OCI-LY7 (cell line): ENCODE measurements at regions not wholly inside any gene's neighbourhood (a gene's known extent, or its start where the extent isn't known, plus 50 kb on each side); places are given as distances from the start of the nearest gene placed in this dataset.

Source experiments
- BruUV-seq: library from RNA; stranded (reverse); fragments of 400-500 nt; replicated peaks from 2 replicates; lab custom pipeline; 2021; lab: Mats Ljungman, UMichigan
- CTCF ChIA-PET: fragments of 300-600 bp; sonication (Branson Sonifier 250); formaldehyde crosslinking; loops from one replicate; lab custom pipeline; 2022; ENCODE audit warnings: antibody characterized with exemption; ENCODE audit not compliant: unreplicated experiment; lab: Charles Lee
- POLR2A ChIA-PET: fragments of 300-600 bp; sonication (Branson Sonifier 250); formaldehyde crosslinking; loops from one replicate; lab custom pipeline; 2022; ENCODE audit warnings: antibody characterized with exemption; lab: Charles Lee
- DNase-seq: peaks from one replicate; pipeline ENCODE4 v3.0.0-alpha.2; 2015; ENCODE audit warnings: low spot score
- H2AFZ ChIP-seq: fragments of 200-600 bp; sonication (generic), shearing (Covaris generic); 2 replicates; pipeline ENCODE4 v1.6.1; 2014; ENCODE audit warnings: mild to moderate bottlenecking, antibody characterized with exemption, low read length, moderate library complexity
- H3K27ac ChIP-seq: fragments of 200-600 bp; sonication (generic); 2 replicates; pipeline ENCODE4 v1.5.1; 2014; ENCODE audit warnings: mixed run types, low read depth, mild to moderate bottlenecking, moderate library complexity, low read length, inconsistent platforms; ENCODE audit not compliant: poor library complexity, severe bottlenecking
- H3K36me3 ChIP-seq: fragments of 200-600 bp; sonication (generic); 2 replicates; pipeline ENCODE4 v1.6.1; 2014; ENCODE audit warnings: mild to moderate bottlenecking, antibody characterized with exemption, low read length, moderate library complexity, mixed read lengths; ENCODE audit not compliant: insufficient read depth
- H3K4me1 ChIP-seq: fragments of 200-600 bp; sonication (generic); 2 replicates; pipeline ENCODE4 v1.5.1; 2014; ENCODE audit warnings: mild to moderate bottlenecking, low read length; ENCODE audit not compliant: insufficient read depth, poor library complexity, severe bottlenecking
- H3K4me2 ChIP-seq: fragments of 200-600 bp; sonication (generic); 2 replicates; pipeline ENCODE4 v1.6.1; 2014; ENCODE audit warnings: mild to moderate bottlenecking, low read length
- H3K4me3 ChIP-seq: fragments of 200-600 bp; sonication (generic); 2 replicates; pipeline ENCODE4 v1.5.1; 2014; ENCODE audit warnings: mild to moderate bottlenecking, low read depth, low read length; ENCODE audit not compliant: poor library complexity, severe bottlenecking
- H3K79me2 ChIP-seq: fragments of 200-600 bp; sonication (generic); 2 replicates; pipeline ENCODE4 v1.6.1; 2016; ENCODE audit warnings: low read depth, mild to moderate bottlenecking, low read length, moderate library complexity, mixed read lengths; ENCODE audit not compliant: insufficient read depth
- H3K9me2 ChIP-seq: fragments of 200-600 bp; sonication (generic); 2 replicates; pipeline ENCODE4 v1.6.1; 2016; ENCODE audit warnings: mild to moderate bottlenecking, low read length, mixed read lengths; ENCODE audit not compliant: insufficient read depth
- H3K9me3 ChIP-seq: fragments of 200-600 bp; sonication (generic); 2 replicates; pipeline ENCODE4 v1.6.1; 2014; ENCODE audit warnings: mild to moderate bottlenecking, mixed run types, low read length, mixed read lengths
- H4K20me1 ChIP-seq: fragments of 200-600 bp; sonication (generic); 2 replicates; pipeline ENCODE4 v1.6.1; 2014; ENCODE audit warnings: mild to moderate bottlenecking, antibody characterized with exemption, low read length, moderate library complexity, mixed read lengths; ENCODE audit not compliant: insufficient read depth
- EZH2phosphoT487 ChIP-seq: fragments of 200-600 bp; sonication (generic); IDR thresholded peaks from 2 replicates; pipeline ENCODE4 v1.6.1; 2018; ENCODE audit warnings: low read depth, borderline replicate concordance, mild to moderate bottlenecking, mixed run types, antibody characterized with exemption, low read length, moderate library complexity, mixed read lengths
- intact Hi-C: fragments of 100-400 bp; cut with micrococcal nuclease; formaldehyde crosslinking; loops from one replicate; pipeline ENCODE4 v1.10.0; 2022; ENCODE audit not compliant: unreplicated experiment
- TF ChIP-seq, protein P1 (sequence below): fragments of 200-600 bp; sonication (generic); conservative IDR thresholded peaks from 2 replicates; pipeline ENCODE4 v1.5.1; 2014; ENCODE audit warnings: mild to moderate bottlenecking, antibody characterized with exemption, low read length, moderate library complexity, mixed read lengths

DNA sequence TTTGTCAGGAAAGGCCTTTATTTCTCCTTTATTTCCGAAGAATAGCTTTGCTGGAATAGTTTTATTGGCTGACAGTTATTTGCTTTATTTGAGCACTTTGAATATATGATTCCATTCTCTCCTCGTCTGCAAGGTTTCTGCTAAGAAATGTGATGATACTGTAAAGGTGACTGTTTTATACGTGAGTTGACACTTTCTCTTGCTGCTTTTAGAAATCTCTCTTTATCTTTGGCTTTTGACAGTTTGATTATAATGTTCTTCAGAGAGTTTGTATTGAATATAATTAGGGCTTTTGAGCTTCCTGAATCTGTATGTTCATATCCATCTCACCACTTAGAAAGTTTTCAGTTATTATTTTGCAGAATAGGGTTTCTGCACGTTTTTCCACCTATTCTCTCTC lies 1003.7 kb upstream of the SLIT2 start:
- Histone ChIP-seq H4K20me1 (no peaks in the 10 kb centered on the region), H3K27ac (no peak overlapping the region), H2AFZ (no peak overlapping the region), H3K36me3 (no peaks in the 10 kb centered on the region), H3K4me1 (no peaks in the 10 kb centered on the region), H3K9me2 (no peaks in the 10 kb centered on the region), H3K79me2 (no peaks in the 10 kb centered on the region), H3K9me3 (0 out of 2 replicates have a peak, but pooled peaks cover 3% of the 10 kb centered on the region), H3K4me2 (no peak overlapping the region), H3K4me3 (no peak overlapping the region)
- ChIA-PET CTCF (no interaction called here), POLR2A (interaction anchor here (0.6 to 1.1 kb wide), 2 partner anchors 458 to 572 kb away, joined by 3 to 5 read pairs; no protein-coding TSS in a partner anchor)
- intact Hi-C loops, result no loop called here
- no TSS peak for BruUV-seq
- no peak for DNase-seq
- TF ChIP-seq EZH2phosphoT487, result no peak
- TF ChIP-seq, protein P1, sequence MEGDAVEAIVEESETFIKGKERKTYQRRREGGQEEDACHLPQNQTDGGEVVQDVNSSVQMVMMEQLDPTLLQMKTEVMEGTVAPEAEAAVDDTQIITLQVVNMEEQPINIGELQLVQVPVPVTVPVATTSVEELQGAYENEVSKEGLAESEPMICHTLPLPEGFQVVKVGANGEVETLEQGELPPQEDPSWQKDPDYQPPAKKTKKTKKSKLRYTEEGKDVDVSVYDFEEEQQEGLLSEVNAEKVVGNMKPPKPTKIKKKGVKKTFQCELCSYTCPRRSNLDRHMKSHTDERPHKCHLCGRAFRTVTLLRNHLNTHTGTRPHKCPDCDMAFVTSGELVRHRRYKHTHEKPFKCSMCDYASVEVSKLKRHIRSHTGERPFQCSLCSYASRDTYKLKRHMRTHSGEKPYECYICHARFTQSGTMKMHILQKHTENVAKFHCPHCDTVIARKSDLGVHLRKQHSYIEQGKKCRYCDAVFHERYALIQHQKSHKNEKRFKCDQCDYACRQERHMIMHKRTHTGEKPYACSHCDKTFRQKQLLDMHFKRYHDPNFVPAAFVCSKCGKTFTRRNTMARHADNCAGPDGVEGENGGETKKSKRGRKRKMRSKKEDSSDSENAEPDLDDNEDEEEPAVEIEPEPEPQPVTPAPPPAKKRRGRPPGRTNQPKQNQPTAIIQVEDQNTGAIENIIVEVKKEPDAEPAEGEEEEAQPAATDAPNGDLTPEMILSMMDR, result no peak

DNA sequence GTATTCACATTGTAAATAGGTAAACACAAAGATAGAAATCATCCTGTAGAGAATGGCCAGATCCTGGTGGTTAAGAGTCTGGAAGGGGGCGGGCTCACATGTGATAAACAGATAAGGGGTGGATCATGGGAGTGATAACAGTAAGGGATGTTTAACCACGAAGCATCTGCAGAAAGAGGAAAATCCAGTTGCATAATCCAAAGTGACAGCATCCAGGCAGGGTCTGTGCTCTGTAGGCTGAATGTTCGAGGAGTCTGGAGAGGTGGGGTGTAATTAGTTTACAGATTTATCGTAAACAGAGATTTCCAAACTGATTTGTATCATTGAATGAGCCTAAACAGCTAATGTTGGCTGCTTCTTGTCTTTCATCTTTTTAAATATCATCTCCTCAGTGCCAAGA lies 1009.8 kb upstream of the SLIT2 start:
- Histone ChIP-seq H3K4me1 (no peaks in the 10 kb centered on the region), H3K9me2 (no peaks in the 10 kb centered on the region), H3K36me3 (no peaks in the 10 kb centered on the region), H4K20me1 (no peaks in the 10 kb centered on the region), H3K79me2 (no peaks in the 10 kb centered on the region), H3K4me3 (no peak overlapping the region), H3K9me3 (no peaks in the 10 kb centered on the region), H3K27ac (no peak overlapping the region), H2AFZ (no peak overlapping the region), H3K4me2 (no peak overlapping the region)
- no TSS peak for BruUV-seq
- ChIA-PET POLR2A (no interaction called here), CTCF (no interaction called here)
- DNase-seq, result no peak
- intact Hi-C loops, result no loop called here
- TF ChIP-seq EZH2phosphoT487, result no peak
- TF ChIP-seq, protein P1, result no peak

DNA sequence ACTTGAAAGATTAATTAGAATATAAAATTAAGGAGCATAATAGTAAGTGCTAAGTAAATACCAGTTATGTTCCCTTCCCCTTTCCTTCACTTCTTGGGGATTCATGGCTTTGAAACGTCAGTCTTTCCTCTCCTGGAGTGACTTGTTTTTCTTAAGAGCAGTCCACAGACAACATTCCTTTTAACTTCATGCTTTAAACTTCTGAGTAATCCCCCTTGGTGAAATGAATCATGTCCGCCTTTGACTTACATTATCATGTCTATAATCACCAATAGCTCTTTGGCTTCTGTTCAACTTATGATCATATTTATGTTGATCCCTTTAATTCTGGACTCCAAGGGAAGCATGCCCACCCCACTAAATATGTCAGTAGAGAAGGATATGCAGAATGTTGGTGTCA lies 1012.1 kb upstream of the SLIT2 start:
- Histone ChIP-seq H3K4me3 (no peak overlapping the region), H2AFZ (no peak overlapping the region), H3K9me3 (no peaks in the 10 kb centered on the region), H3K79me2 (no peaks in the 10 kb centered on the region), H3K27ac (no peak overlapping the region), H3K36me3 (no peaks in the 10 kb centered on the region), H3K4me1 (no peaks in the 10 kb centered on the region), H4K20me1 (no peaks in the 10 kb centered on the region), H3K4me2 (no peak overlapping the region), H3K9me2 (no peaks in the 10 kb centered on the region)
- intact Hi-C loops, result no loop called here
- ChIA-PET CTCF (no interaction called here), POLR2A (no interaction called here)
- BruUV-seq, result no TSS peak
- TF ChIP-seq, protein P1, result no peak
- TF ChIP-seq EZH2phosphoT487, result no peak
- no peak for DNase-seq
